PC-9 (cell line): ENCODE measurements at regions not wholly inside any gene's neighbourhood (a gene's known extent, or its start where the extent isn't known, plus 50 kb on each side); places are given as distances from the start of the nearest gene placed in this dataset.

Experiments used
- BruUV-seq: library from RNA; stranded (reverse); fragments of 400-500 nt; replicated peaks from 2 replicates; lab custom pipeline; 2021; lab: Mats Ljungman, UMichigan
- CTCF ChIA-PET: fragments of 300-600 bp; sonication (Branson Sonifier 250); formaldehyde crosslinking; loops from one replicate; lab custom pipeline; 2022; ENCODE audit warnings: antibody characterized with exemption; lab: Charles Lee
- POLR2A ChIA-PET: fragments of 300-600 bp; sonication (Branson Sonifier 250); formaldehyde crosslinking; loops from one replicate; lab custom pipeline; 2022; ENCODE audit warnings: antibody characterized with exemption; ENCODE audit not compliant: unreplicated experiment; lab: Charles Lee
- DNase-seq, 2 experiments: peaks; one replicate each; pipeline versions ENCODE4 v3.0.0 to v3.0.0-alpha.2; 2015 to 2022; ENCODE audit warnings: mixed read lengths in 1 of 2
- H2AFZ ChIP-seq: fragments of 200-600 bp; sonication (generic); 2 replicates; pipeline ENCODE4 v1.8.1; 2017; ENCODE audit warnings: antibody characterized with exemption
- H3F3A ChIP-seq: fragments of 200-600 bp; sonication (generic); 2 replicates; pipeline ENCODE4 v1.8.1; 2017; ENCODE audit warnings: antibody characterized with exemption, mild to moderate bottlenecking, low read depth; ENCODE audit not compliant: insufficient read depth
- H3K27ac ChIP-seq: fragments of 200-600 bp; sonication (generic); 2 replicates; pipeline ENCODE4 v1.6.1; 2016; ENCODE audit warnings: mixed run types
- H3K27me3 ChIP-seq: fragments of 200-600 bp; sonication (generic); 2 replicates; pipeline ENCODE4 v1.6.1; 2016; ENCODE audit warnings: low read depth, mixed run types; ENCODE audit not compliant: insufficient read depth
- H3K36me3 ChIP-seq: fragments of 200-600 bp; sonication (generic); 2 replicates; pipeline ENCODE4 v1.6.1; 2016; ENCODE audit warnings: low read depth, mixed run types
- H3K4me1 ChIP-seq: fragments of 200-600 bp; sonication (generic); replicated peaks from 2 replicates; pipeline ENCODE4 v1.6.1; 2016; ENCODE audit warnings: mixed run types; ENCODE audit not compliant: insufficient read depth
- H3K4me2 ChIP-seq: fragments of 200-600 bp; sonication (generic); 2 replicates; pipeline ENCODE4 v1.6.1; 2017; ENCODE audit warnings: mixed run types
- H3K4me3 ChIP-seq: fragments of 200-600 bp; sonication (generic); 2 replicates; pipeline ENCODE4 v1.6.1; 2016; ENCODE audit warnings: mixed run types
- H3K79me2 ChIP-seq: fragments of 200-600 bp; sonication (generic); 2 replicates; pipeline ENCODE4 v1.6.1; 2017; ENCODE audit warnings: low read depth, mixed run types
- H3K9me2 ChIP-seq: fragments of 200-600 bp; sonication (generic); 2 replicates; pipeline ENCODE4 v1.8.1; 2017; ENCODE audit warnings: mild to moderate bottlenecking; ENCODE audit not compliant: insufficient read depth
- H3K9me3 ChIP-seq: fragments of 200-600 bp; sonication (generic); 2 replicates; pipeline ENCODE4 v1.8.1; 2016; ENCODE audit warnings: low read depth; ENCODE audit not compliant: insufficient read depth
- H4K20me1 ChIP-seq: fragments of 200-600 bp; sonication (generic); 2 replicates; pipeline ENCODE4 v1.8.1; 2017; ENCODE audit not compliant: insufficient read depth
- CTCF ChIP-seq: fragments of 200-600 bp; sonication (generic); conservative IDR thresholded peaks from 2 replicates; pipeline ENCODE4 v1.6.1; 2017; ENCODE audit warnings: mixed run types, antibody characterized with exemption, mild to moderate bottlenecking, moderate library complexity
- EZH2 ChIP-seq: fragments of 200-600 bp; sonication (generic); IDR thresholded peaks from 2 replicates; pipeline ENCODE4 v1.8.0; 2017; ENCODE audit warnings: antibody characterized with exemption, low read depth
- intact Hi-C: fragments of 100-400 bp; cut with micrococcal nuclease; formaldehyde crosslinking; loops from one replicate; pipeline ENCODE4 v1.10.0; 2022; ENCODE audit not compliant: unreplicated experiment

GRCh38 chr12:87801860-87802720 lies 227.1 kb downstream of the C12orf50 start:
- H3F3A ChIP-seq, result no peaks in the 10 kb centered on the region
- CTCF ChIA-PET, result no interaction called here
- H4K20me1 ChIP-seq, result no peaks in the 10 kb centered on the region
- POLR2A ChIA-PET, result no interaction called here
- H3K4me3 ChIP-seq, result no peak overlapping the region
- intact Hi-C loops, result no loop called here
- no peaks in the 10 kb centered on the region; the same call in 1 of the 2 replicates for H3K9me2 ChIP-seq
- H3K4me1 ChIP-seq, result no peaks in the 10 kb centered on the region
- H3K79me2 ChIP-seq, result no peaks in the 10 kb centered on the region
- no peaks in the 10 kb centered on the region for H3K27me3 ChIP-seq
- no peak overlapping the region for H3K27ac ChIP-seq
- no peak for DNase-seq
- no peak overlapping the region for H2AFZ ChIP-seq
- no peak overlapping the region for H3K4me2 ChIP-seq
- BruUV-seq, result no TSS peak
- H3K9me3 ChIP-seq, result no peaks in the 10 kb centered on the region
- TF ChIP-seq EZH2 (no peak), CTCF (no peak)
- no peaks in the 10 kb centered on the region for H3K36me3 ChIP-seq

- no peaks in the 10 kb centered on the region for H3K4me1 ChIP-seq
- H2AFZ ChIP-seq, result peak overlapping the region; percentile 55; the same call in 1 of the 2 replicates
- H3F3A ChIP-seq, result no peaks in the 10 kb centered on the region
- H3K27ac ChIP-seq, result no peak overlapping the region
- H3K4me3 ChIP-seq, result no peak overlapping the region
- DNase-seq, result no peak
- POLR2A ChIA-PET, result no interaction called here
- H3K4me2 ChIP-seq, result no peak overlapping the region
- no TSS peak for BruUV-seq
- no peaks in the 10 kb centered on the region for H3K79me2 ChIP-seq
- H3K9me2 ChIP-seq, result no peaks in the 10 kb centered on the region; the same call in none of the 2 replicates
- no peaks in the 10 kb centered on the region for H3K27me3 ChIP-seq
- TF ChIP-seq CTCF (no peak), EZH2 (no peak)
- intact Hi-C loops, result no loop called here
- H3K9me3 ChIP-seq, result no peaks in the 10 kb centered on the region
- no peaks in the 10 kb centered on the region for H4K20me1 ChIP-seq
- CTCF ChIA-PET, result no interaction called here
- H3K36me3 ChIP-seq, result no peaks in the 10 kb centered on the region
Observed at GRCh38 chr12:87796961-87797516, 232.2 kb downstream of the C12orf50 start.

GRCh38 chr12:87795555-87795954 lies 233.6 kb downstream of the C12orf50 start:
- Histone ChIP-seq H3K36me3 (no peaks in the 10 kb centered on the region), H2AFZ (no peak overlapping the region), H4K20me1 (no peaks in the 10 kb centered on the region), H3F3A (no peaks in the 10 kb centered on the region), H3K4me2 (no peak overlapping the region), H3K27me3 (no peaks in the 10 kb centered on the region), H3K4me1 (no peaks in the 10 kb centered on the region), H3K4me3 (no peak overlapping the region), H3K9me3 (no peaks in the 10 kb centered on the region), H3K9me2 (no peaks in the 10 kb centered on the region; the same call in none of the 2 replicates), H3K27ac (no peak overlapping the region), H3K79me2 (no peaks in the 10 kb centered on the region)
- intact Hi-C loops, result no loop called here
- TF ChIP-seq CTCF, result no peak
- no peak for TF ChIP-seq EZH2
- ChIA-PET POLR2A (no interaction called here), CTCF (no interaction called here)
- no TSS peak for BruUV-seq
- DNase-seq, result no peak
